Head of caudate nucleus (tissue), 42 donors: ENCODE measurements at regions not wholly inside any gene's neighbourhood (a gene's known extent, or its start where the extent isn't known, plus 50 kb on each side); places are given as distances from the start of the nearest gene placed in this dataset.

ENCODE experiments used
- DNase-seq, 42 donors: peaks; one replicate each; pipeline versions ENCODE4 v3.0.0 to v3.0.0-alpha.2; 2020 to 2021; ENCODE audit warnings: mixed read lengths in 7 of 42
- intact Hi-C: fragments of 100-400 bp; cut with DNase I; formaldehyde crosslinking; loops from one replicate; pipeline ENCODE4 v1.15.0; 2022

GRCh38 chrX:125378205-125378604 is 58.5 kb downstream of the TEX13C start:
- intact Hi-C loops = no loop called here
- no peak for DNase-seq

- intact Hi-C loops = no loop called here
- DNase-seq = no peak
Measured at GRCh38 chrX:125378770-125379169, 59.1 kb downstream of the TEX13C start.

DNA sequence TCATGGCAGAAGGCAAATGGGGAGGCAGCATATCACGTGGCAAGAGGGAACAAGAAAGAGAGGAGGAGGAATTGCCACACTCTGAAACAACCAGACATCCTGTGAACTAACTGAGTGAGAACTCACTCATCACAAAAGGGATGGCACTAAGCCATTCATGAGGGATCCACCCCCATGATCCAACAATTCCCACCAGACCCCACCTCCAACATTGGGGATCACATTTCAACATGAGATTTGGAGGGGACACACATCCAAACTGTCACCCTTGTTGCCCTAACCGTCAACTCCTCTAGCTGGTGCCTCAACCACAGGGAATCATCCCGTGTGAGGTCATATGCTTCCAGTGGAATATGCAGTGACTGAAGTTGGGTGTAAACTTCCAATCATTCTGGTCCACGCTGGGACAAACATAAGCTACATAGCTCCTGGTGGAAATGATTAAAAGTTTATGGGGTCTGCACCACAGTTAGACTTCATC is 62.5 kb downstream of the TEX13C start:
- intact Hi-C loops = no loop called here
- DNase-seq = no peak

DNA sequence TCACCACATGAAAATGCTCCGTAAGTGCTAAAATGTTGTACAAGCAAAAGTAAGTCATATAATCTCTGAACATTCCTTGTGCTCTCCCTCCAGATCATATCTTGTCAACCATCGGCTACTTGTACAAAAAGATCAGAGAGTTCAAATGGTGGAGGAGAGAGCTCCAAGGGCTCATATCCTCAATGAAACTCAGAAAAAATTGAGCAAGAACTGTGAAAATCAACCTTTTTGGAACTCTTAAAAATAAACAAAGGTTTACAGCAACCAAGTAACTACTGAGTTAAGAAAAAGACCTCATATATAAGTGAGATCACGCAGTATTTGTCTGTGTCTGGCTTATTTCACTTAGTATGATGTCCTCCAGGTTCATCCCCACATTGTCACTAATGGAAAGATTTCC is 63.2 kb downstream of the TEX13C start:
- no peak for DNase-seq
- intact Hi-C loops = no loop called here

DNA sequence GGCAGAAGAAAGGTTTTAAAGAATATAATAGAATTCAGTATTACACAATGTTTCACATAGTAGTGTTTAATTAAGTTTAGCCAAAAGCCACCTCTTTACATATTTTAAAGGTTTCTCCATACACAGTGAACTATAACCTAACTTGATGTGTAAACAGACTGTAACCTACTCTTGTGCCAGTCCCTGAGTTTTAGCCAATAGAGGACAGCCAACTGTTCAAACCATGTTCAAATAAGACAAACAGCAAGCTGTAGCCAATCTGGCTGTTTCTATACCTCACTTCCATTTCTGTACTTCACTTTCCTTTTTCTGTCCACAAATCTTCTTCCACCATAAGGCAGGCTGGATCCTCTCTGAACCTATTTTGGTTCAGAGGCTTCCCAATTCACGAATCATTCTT is 65.2 kb downstream of the TEX13C start:
- DNase-seq = no peak
- intact Hi-C loops = no loop called here

- DNase-seq = no peak
- intact Hi-C loops = no loop called here
Measured at GRCh38 chrX:125387945-125388344, 68.3 kb downstream of the TEX13C start.

DNA sequence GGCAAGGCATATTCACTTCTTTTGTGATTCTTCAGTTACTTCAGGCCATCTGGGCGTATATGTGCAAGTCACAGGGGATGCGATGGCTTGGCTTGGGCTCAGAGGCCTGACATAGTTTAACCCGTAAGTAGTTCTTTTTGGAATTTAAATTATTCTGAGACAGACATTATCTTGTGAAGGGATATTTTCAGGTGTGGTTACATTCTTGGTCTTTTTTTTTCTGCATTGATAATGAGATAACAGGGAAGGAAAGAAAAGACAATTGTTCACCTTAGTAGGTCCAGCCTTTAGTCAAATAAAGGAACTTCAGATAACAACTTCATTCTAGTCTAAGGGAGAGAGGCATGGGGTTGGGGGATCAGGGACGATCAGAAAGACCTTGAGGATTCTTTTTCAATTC is 74.8 kb downstream of the TEX13C start:
- no peak for DNase-seq
- intact Hi-C loops = no loop called here

DNA sequence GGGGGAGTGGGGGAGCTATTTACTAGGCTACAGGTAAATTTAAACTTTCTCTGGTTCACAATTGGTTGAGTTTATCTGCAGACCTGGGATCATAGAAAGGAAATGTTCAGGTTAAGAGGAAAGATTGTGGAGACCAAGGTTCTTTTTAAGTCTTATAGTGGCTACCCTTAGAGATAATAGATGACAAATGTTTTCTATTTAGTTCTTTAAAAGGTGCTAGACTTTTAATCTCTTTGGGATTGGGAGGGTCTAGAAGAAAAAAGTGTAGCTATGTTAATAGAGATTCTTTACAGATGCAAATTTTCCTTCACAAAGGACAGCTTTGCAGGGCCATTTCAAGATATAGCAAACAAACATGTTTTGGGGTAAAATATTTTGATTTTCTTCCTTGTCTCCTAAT is 76.0 kb downstream of the TEX13C start:
- intact Hi-C loops = no loop called here
- no peak for DNase-seq

- intact Hi-C loops = no loop called here
- DNase-seq = no peak
Measured at GRCh38 chrX:125398959-125399440, 79.3 kb downstream of the TEX13C start.

- no peak for DNase-seq
- intact Hi-C loops = no loop called here
Measured at GRCh38 chrX:125402807-125403206, 83.1 kb downstream of the TEX13C start.

DNA sequence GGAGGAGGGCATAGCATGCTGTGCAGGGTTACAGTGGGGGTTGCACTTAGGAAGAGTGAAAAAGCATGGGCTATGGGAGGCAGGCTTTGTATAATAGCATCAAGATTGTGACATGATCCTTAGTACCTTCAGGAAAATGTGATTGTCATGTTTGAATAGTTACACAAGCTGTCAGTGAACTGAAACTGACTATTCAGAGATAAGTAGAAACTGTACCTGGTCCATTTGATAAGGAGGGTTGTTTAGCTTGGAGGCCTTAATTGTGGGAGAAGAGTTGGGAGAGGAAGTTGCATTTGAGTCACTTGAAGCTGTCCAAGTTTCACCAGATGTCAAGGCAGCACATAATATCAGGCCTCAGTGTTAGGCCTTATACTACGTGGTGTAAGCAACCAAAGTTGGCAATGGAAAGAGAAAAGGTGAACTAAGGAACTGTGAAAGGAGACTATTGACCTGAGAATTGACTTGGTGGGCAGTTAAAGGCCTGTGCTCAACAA is 85.0 kb downstream of the TEX13C start:
- no peak for DNase-seq
- intact Hi-C loops = no loop called here

DNA sequence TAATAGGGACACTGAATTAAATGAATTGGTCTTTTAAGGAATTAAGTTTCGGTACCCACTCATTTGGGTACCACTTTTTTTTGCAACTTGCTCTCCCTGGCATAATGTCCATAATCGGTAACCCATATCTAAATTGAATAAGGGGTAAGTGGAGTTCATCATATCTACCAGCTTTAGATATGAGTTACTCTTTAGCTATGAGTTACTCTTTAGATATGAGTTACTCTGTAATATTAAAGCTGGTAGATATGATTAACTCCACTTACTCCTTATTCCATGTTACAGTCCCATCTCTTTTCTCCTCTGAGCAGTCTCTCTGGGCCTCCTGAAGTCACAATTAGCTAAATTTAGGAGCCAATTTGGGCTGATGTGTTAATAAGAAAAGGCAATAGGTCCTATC is 85.7 kb downstream of the TEX13C start:
- DNase-seq = no peak
- intact Hi-C loops = no loop called here

- no peak for DNase-seq
- intact Hi-C loops = no loop called here
Measured at GRCh38 chrX:125407314-125407713, 87.6 kb downstream of the TEX13C start.

- no peak for DNase-seq
- intact Hi-C loops = no loop called here
Measured at GRCh38 chrX:125420809-125421208, 101.1 kb downstream of the TEX13C start.

- intact Hi-C loops = no loop called here
- DNase-seq = no peak
Measured at GRCh38 chrX:125422986-125423385, 103.3 kb downstream of the TEX13C start.

DNA sequence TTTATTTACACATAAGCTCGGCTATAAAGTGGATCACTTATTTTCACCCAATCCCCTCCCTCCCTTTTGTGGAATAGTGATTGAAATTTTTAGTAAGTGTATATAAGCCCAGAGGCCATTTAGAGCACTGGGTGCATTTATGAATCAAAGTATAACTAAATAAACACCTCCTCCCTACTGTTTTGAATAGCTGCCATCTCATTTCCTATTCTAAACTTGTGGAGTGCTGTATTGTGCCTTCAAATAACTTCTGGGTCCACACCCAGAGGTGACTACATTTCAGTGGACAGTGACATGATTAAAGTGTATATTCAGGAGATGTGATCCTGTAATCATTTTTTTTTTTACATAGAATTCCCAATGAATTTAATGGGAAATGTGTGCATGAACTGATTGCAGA is 104.9 kb downstream of the TEX13C start:
- intact Hi-C loops = no loop called here
- DNase-seq = no peak

- DNase-seq = no peak
- intact Hi-C loops = no loop called here
Measured at GRCh38 chrX:125436855-125437254, 117.2 kb downstream of the TEX13C start.

DNA sequence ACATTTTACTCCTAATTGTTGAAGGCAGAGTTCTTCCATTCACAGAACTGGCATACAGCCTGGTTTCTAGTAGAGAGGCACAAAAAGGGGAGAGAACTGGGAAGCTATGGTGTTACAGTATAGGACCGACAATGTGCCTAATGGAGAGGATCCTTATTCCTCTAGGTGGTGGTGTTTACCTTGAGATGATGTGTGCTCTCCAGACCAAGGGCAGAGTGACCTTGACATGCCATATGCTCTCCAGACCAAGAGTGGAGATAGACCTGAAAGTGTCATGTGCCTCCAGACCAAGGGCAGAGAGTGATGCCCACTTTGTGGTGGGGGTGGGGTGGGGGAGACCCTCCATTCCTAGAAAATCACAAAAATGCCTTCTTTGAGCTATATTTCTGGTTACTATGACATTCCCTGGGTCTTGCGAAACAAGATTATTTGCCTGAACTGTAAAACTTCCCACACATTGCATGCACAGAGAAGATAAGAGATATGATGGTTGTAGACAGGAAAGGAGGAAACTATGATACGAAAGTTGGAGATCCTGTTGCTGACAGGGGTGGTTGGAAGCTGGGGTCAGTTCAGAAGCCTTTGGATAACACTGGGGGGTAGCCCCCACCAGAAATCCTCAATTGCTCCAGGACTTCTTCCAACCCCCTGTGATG is 119.7 kb downstream of the TEX13C start:
- intact Hi-C loops = no loop called here
- no peak for DNase-seq

- DNase-seq = no peak
Measured at GRCh38 chrX:125444659-125445058, 125.0 kb downstream of the TEX13C start.

GRCh38 chrX:125475482-125475881 is 155.8 kb downstream of the TEX13C start:
- intact Hi-C loops = no loop called here
- DNase-seq = no peak

More at GRCh38 chrX:125444659-125445058, 125.0 kb downstream of the TEX13C start:
- intact Hi-C loops = no loop called here

- intact Hi-C loops = no loop called here
- no peak for DNase-seq
Measured at GRCh38 chrX:125492439-125492838, 172.8 kb downstream of the TEX13C start.
